GM12864 (cell line): ENCODE measurements at regions not wholly inside any gene's neighbourhood (a gene's known extent, or its start where the extent isn't known, plus 50 kb on each side); places are given as distances from the start of the nearest gene placed in this dataset.

Experiments used
- DNase-seq: peaks from one replicate; pipeline ENCODE4 v3.0.0-alpha.2; 2011; ENCODE audit warnings: low read depth
- H3K4me3 ChIP-seq: 2 replicates; pipeline ENCODE4 v1.5.1; 2011; ENCODE audit warnings: mild to moderate bottlenecking, low read depth, low read length, control low read depth
- TF ChIP-seq, protein P1 (sequence below): IDR thresholded peaks from 2 replicates; pipeline ENCODE4 v1.5.1; 2011; ENCODE audit warnings: low read depth, mild to moderate bottlenecking, moderate library complexity, low read length, control low read depth, inconsistent platforms; ENCODE audit errors: missing control alignments

DNA sequence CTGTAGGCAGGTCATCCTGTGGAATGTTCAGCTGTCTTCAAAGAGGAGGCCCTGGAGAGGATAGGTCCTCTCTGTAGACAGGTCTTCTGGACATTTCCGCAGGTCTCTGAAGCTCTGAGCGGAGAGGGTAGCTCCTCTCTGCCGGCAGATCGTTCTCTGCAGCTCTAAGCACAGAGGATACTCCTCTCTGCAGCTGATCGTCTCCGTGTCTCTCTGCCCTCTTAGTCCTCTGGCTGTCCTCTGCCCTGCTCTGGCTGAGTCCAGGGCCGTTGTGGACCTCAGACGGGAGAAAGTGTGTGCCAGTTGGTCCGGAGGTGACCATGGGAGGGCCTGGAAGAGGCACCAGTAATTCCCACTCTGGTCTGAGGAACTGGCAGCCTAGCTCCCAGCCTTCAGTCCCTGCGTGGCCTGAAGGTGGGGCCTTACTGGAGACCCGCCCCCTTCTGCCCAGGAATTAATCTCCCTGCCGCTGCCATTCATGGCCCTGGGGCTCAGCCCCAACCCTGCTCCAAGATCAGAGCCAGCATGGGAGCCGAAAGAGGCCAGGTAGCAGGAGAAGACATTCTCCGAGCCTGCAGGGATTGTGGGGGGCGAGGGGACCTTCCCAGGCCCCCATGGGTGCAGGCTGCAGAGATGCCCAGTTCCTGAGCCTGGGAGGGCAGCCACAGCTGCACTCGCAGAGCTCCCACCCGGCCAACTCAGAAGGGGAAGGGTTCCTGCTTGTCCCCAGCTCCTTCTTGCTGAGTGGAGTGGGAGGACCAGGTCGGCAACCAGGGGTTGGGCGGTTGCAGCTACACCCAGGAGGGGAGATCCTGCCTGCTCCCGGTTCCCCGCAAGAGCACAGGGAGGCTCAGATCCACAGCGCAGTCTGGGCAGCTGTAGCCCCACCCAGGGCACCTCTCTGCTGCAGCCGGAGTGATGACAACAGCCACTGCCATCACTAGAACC lies 488.7 kb downstream of the RSL24D1 start:
- DNase-seq, result no peak
- TF ChIP-seq, protein P1, sequence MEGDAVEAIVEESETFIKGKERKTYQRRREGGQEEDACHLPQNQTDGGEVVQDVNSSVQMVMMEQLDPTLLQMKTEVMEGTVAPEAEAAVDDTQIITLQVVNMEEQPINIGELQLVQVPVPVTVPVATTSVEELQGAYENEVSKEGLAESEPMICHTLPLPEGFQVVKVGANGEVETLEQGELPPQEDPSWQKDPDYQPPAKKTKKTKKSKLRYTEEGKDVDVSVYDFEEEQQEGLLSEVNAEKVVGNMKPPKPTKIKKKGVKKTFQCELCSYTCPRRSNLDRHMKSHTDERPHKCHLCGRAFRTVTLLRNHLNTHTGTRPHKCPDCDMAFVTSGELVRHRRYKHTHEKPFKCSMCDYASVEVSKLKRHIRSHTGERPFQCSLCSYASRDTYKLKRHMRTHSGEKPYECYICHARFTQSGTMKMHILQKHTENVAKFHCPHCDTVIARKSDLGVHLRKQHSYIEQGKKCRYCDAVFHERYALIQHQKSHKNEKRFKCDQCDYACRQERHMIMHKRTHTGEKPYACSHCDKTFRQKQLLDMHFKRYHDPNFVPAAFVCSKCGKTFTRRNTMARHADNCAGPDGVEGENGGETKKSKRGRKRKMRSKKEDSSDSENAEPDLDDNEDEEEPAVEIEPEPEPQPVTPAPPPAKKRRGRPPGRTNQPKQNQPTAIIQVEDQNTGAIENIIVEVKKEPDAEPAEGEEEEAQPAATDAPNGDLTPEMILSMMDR, result no peak
- H3K4me3 ChIP-seq, result no peak overlapping the region

DNA sequence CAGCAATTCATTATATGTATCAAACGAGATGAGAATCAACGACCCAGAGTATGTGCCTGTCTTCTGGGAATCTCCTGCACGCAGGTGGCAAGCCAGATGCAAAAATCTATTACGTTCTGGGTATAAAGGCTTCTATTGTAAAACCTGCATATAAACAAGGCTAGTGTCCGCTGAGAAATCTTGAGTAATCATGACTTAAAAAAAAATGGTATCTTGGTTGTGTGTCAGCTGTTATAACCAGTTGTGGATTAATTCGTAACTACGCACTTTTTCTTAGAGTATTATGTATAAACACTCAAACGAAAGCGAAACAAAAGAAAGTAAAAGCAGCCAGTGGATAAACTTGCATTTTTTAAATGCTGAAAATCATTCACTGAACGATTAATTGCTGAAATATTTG lies 509.1 kb downstream of the RSL24D1 start:
- no peak for DNase-seq

More for the DNA sequence above, 509.1 kb downstream of the RSL24D1 start:
- TF ChIP-seq, protein P1, result no peak
- H3K4me3 ChIP-seq, result no peak overlapping the region
